DOHH2 (cell line): ENCODE measurements at regions not wholly inside any gene's neighbourhood (a gene's known extent, or its start where the extent isn't known, plus 50 kb on each side); places are given as distances from the start of the nearest gene placed in this dataset.
A peak's percentile ranks its signal among the peaks of the same experiment; 100 is the strongest.

Source experiments
- H3F3A ChIP-seq: fragments of 200-600 bp; sonication (generic), shearing (Covaris generic); 2 replicates; pipeline ENCODE4 v1.6.0; 2016; ENCODE audit warnings: antibody characterized with exemption, mild to moderate bottlenecking; ENCODE audit not compliant: control insufficient read depth, insufficient read depth
- H3K27ac ChIP-seq: fragments of 200-600 bp; sonication (generic); 2 replicates; pipeline ENCODE4 v1.5.1; 2014; ENCODE audit warnings: low read depth, mild to moderate bottlenecking, low read length, moderate library complexity
- H3K27me3 ChIP-seq: fragments of 200-600 bp; sonication (generic); 2 replicates; pipeline ENCODE4 v1.6.1; 2014; ENCODE audit warnings: mild to moderate bottlenecking, low read length, mixed read lengths; ENCODE audit not compliant: control insufficient read depth
- H3K36me3 ChIP-seq: fragments of 200-600 bp; sonication (generic); 2 replicates; pipeline ENCODE4 v1.6.1; 2014; ENCODE audit warnings: mild to moderate bottlenecking, low read length, moderate library complexity, mixed read lengths; ENCODE audit not compliant: control insufficient read depth
- H3K4me1 ChIP-seq: fragments of 200-600 bp; sonication (generic); 2 replicates; pipeline ENCODE4 v1.6.1; 2014; ENCODE audit warnings: mild to moderate bottlenecking, low read length, mixed read lengths; ENCODE audit not compliant: control insufficient read depth
- H3K4me2 ChIP-seq: fragments of 200-600 bp; sonication (generic); 2 replicates; pipeline ENCODE4 v1.6.0; 2014; ENCODE audit warnings: mild to moderate bottlenecking, low read length, moderate library complexity
- H3K4me3 ChIP-seq: fragments of 200-600 bp; sonication (generic); 2 replicates; pipeline ENCODE4 v1.5.1; 2014; ENCODE audit warnings: mild to moderate bottlenecking, low read length, mixed read lengths
- H3K79me2 ChIP-seq: fragments of 200-600 bp; sonication (generic); 2 replicates; pipeline ENCODE4 v1.6.1; 2014; ENCODE audit warnings: mild to moderate bottlenecking, low read length, mixed read lengths; ENCODE audit not compliant: control insufficient read depth
- H3K9me2 ChIP-seq: fragments of 200-600 bp; sonication (generic); replicated peaks from 2 replicates; pipeline ENCODE4 v1.6.1; 2014; ENCODE audit warnings: mild to moderate bottlenecking, low read length, mixed read lengths; ENCODE audit not compliant: control insufficient read depth
- H3K9me3 ChIP-seq: fragments of 200-600 bp; sonication (generic); 2 replicates; pipeline ENCODE4 v1.6.1; 2014; ENCODE audit warnings: antibody characterized with exemption, low read length, mixed read lengths; ENCODE audit not compliant: control insufficient read depth, insufficient read depth
- H4K20me1 ChIP-seq: fragments of 200-600 bp; sonication (generic); 2 replicates; pipeline ENCODE4 v1.6.0; 2014; ENCODE audit warnings: low read depth, mild to moderate bottlenecking, antibody characterized with exemption, low read length, moderate library complexity; ENCODE audit not compliant: control insufficient read depth, insufficient read depth
- CTCF ChIP-seq: fragments of 200-600 bp; sonication (generic); IDR thresholded peaks from one replicate; pipeline ENCODE4 v1.5.1; 2014; ENCODE audit warnings: antibody characterized with exemption, mild to moderate bottlenecking, low read depth, low read length; ENCODE audit not compliant: poor library complexity, severe bottlenecking
- EZH2phosphoT487 ChIP-seq: fragments of 200-600 bp; sonication (generic); IDR thresholded peaks from 2 replicates; pipeline ENCODE4 v1.6.1; 2017; ENCODE audit warnings: borderline replicate concordance, mild to moderate bottlenecking, antibody characterized with exemption, low read length, moderate library complexity, mixed read lengths

GRCh38 chr7:148527717-148528168 is 62.8 kb upstream of the C7orf33 start:
- Histone ChIP-seq H3K4me2 (peak overlapping the region; percentile 15), H3K36me3 (no peaks in the 10 kb centered on the region), H3K4me3 (no peak overlapping the region), H3K27ac (no peak overlapping the region), H3K4me1 (peaks cover 44% of the 10 kb centered on the region), H3F3A (0 out of 2 replicates have a peak, but pooled peaks cover 5% of the 10 kb centered on the region), H4K20me1 (no peaks in the 10 kb centered on the region), H3K79me2 (no peaks in the 10 kb centered on the region), H3K9me3 (no peaks in the 10 kb centered on the region), H3K9me2 (no peaks in the 10 kb centered on the region), H3K27me3 (peaks cover 10% of the 10 kb centered on the region; the same call in 1 of the 2 replicates)
- TF ChIP-seq CTCF (peak; percentile 98), EZH2phosphoT487 (no peak)

- Histone ChIP-seq H3K4me1 (peaks cover 6% of the 10 kb centered on the region), H3K4me2 (peak overlapping the region; percentile 57), H3K27ac (no peak overlapping the region), H3F3A (no peaks in the 10 kb centered on the region), H3K9me3 (no peaks in the 10 kb centered on the region), H3K27me3 (peaks cover 7% of the 10 kb centered on the region; the same call in 1 of the 2 replicates), H4K20me1 (no peaks in the 10 kb centered on the region), H3K36me3 (no peaks in the 10 kb centered on the region), H3K79me2 (no peaks in the 10 kb centered on the region), H3K4me3 (peak overlapping the region; percentile 56), H3K9me2 (no peaks in the 10 kb centered on the region)
- TF ChIP-seq EZH2phosphoT487 (no peak), CTCF (peak; percentile 57)
Observed at GRCh38 chr7:148535217-148535616, 55.3 kb upstream of the C7orf33 start.

GRCh38 chr7:148537435-148537834 is 53.1 kb upstream of the C7orf33 start:
- Histone ChIP-seq H3K4me3 (no peak overlapping the region), H3K4me2 (no peak overlapping the region), H3K27me3 (peaks cover 7% of the 10 kb centered on the region; the same call in 1 of the 2 replicates), H3K9me2 (no peaks in the 10 kb centered on the region), H3K79me2 (no peaks in the 10 kb centered on the region), H3F3A (no peaks in the 10 kb centered on the region), H3K9me3 (no peaks in the 10 kb centered on the region), H4K20me1 (no peaks in the 10 kb centered on the region), H3K36me3 (no peaks in the 10 kb centered on the region), H3K4me1 (peaks cover 6% of the 10 kb centered on the region), H3K27ac (no peak overlapping the region)
- no peak for TF ChIP-seq EZH2phosphoT487
- no peak for TF ChIP-seq CTCF
